Testis (tissue), 2 donors: ENCODE measurements at regions not wholly inside any gene's neighbourhood (a gene's known extent, or its start where the extent isn't known, plus 50 kb on each side); places are given as distances from the start of the nearest gene placed in this dataset.

Experiments
- POLR2A ChIP-seq: fragments of 450-650 bp; IDR thresholded peaks from one replicate; pipeline ENCODE4 v1.6.1; 2017; ENCODE audit warnings: antibody characterized with exemption, mild to moderate bottlenecking, moderate library complexity
- TF ChIP-seq, protein P1 (sequence below), 3 experiments: fragments of 450-650 bp in 2 of 3; fragments of 200-600 bp in 1 of 3; sonication (generic) in 1 of 3; IDR thresholded peaks; one replicate each; pipeline ENCODE4 v1.5.1; 2016 to 2019; ENCODE audit warnings: antibody characterized with exemption in 3 of 3, mild to moderate bottlenecking in 2 of 3, moderate library complexity in 1 of 3

DNA sequence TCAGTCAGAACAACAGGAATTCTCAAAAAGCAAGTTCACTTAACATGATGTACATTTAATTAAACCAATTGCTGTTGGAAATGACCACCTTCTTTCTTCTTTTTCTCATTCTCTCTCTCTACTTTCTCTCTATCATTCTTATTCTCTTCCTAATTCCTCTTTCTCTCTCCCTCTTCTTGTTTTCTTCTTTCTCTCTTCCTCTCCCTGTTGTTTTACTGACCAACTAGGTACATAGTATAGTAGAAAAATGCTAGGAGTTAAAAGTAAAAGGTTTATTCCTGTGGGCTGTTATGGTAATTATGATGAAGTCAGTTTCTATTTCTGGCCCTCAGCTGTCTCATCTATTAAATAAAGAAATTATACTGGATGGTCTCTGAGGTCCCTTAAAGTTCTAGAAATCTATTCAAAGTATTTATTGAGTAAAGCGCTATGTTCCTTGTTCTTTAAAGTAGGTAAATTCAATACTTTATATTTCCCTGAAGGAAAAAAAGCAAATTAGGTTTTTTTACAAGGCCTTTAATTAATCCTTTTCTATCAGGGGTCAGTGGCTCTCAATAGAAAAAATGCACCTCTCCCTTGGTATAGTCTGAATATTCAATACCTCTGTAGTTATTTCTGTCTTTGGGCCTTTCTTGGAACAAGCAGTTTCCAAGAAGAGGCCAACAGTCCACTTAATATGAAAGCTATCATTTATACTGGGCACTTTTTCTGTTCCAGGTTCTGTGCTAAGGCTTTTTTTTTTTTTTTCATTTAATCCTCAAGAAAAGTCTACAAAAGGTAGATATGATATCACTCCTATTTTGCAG lies 102.3 kb upstream of the SLC30A5 start:
- TF ChIP-seq, protein P1, sequence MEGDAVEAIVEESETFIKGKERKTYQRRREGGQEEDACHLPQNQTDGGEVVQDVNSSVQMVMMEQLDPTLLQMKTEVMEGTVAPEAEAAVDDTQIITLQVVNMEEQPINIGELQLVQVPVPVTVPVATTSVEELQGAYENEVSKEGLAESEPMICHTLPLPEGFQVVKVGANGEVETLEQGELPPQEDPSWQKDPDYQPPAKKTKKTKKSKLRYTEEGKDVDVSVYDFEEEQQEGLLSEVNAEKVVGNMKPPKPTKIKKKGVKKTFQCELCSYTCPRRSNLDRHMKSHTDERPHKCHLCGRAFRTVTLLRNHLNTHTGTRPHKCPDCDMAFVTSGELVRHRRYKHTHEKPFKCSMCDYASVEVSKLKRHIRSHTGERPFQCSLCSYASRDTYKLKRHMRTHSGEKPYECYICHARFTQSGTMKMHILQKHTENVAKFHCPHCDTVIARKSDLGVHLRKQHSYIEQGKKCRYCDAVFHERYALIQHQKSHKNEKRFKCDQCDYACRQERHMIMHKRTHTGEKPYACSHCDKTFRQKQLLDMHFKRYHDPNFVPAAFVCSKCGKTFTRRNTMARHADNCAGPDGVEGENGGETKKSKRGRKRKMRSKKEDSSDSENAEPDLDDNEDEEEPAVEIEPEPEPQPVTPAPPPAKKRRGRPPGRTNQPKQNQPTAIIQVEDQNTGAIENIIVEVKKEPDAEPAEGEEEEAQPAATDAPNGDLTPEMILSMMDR (IDR thresholded peaks at IDR 0.05) = no peak
- no peak for TF ChIP-seq POLR2A
